ENCODE measurements at regions not wholly inside any gene's neighbourhood (a gene's known extent, or its start where the extent isn't known, plus 50 kb on each side); places are given as distances from the start of the nearest gene placed in this dataset.
"Not testable (repeated sequence)": the region's sequence is repeated elsewhere in the genome, so short reads cannot be mapped to it uniquely, and the experiment has no call there.

GRCh38 chr13:55534306-55534705 is 1606.4 kb upstream of the PRR20A start:
- FAIRE-seq = no peak

GRCh38 chr13:55538424-55538823 is 1602.3 kb upstream of the PRR20A start:
- FAIRE-seq = no peak

GRCh38 chr13:55543053-55543452 is 1597.7 kb upstream of the PRR20A start:
- FAIRE-seq = no peak

- no peak for FAIRE-seq
Measured at GRCh38 chr13:55550624-55551023, 1590.1 kb upstream of the PRR20A start.

- no peak for FAIRE-seq
Measured at GRCh38 chr13:55553701-55554100, 1587.0 kb upstream of the PRR20A start.

GRCh38 chr13:55554741-55555140 is 1586.0 kb upstream of the PRR20A start:
- FAIRE-seq = no peak

GRCh38 chr13:55560331-55560730 is 1580.4 kb upstream of the PRR20A start:
- no peak for FAIRE-seq

GRCh38 chr13:55563267-55563666 is 1577.5 kb upstream of the PRR20A start:
- FAIRE-seq = no peak

GRCh38 chr13:55566334-55566733 is 1574.4 kb upstream of the PRR20A start:
- no peak for FAIRE-seq

- FAIRE-seq = no peak
Measured at GRCh38 chr13:55566779-55567178, 1573.9 kb upstream of the PRR20A start.

GRCh38 chr13:55567721-55568625 is 1572.7 kb upstream of the PRR20A start:
- no peak for FAIRE-seq

- no peak for FAIRE-seq
Measured at GRCh38 chr13:55569082-55569481, 1571.6 kb upstream of the PRR20A start.

- no peak for FAIRE-seq
Measured at GRCh38 chr13:55569514-55569913, 1571.2 kb upstream of the PRR20A start.

GRCh38 chr13:55570371-55570770 is 1570.3 kb upstream of the PRR20A start:
- FAIRE-seq = no peak

GRCh38 chr13:55571237-55571867 is 1569.4 kb upstream of the PRR20A start:
- no peak for FAIRE-seq

- no peak for FAIRE-seq
Measured at GRCh38 chr13:55572408-55572807, 1568.3 kb upstream of the PRR20A start.

GRCh38 chr13:55572862-55573261 is 1567.9 kb upstream of the PRR20A start:
- no peak for FAIRE-seq

GRCh38 chr13:55573565-55573964 is 1567.2 kb upstream of the PRR20A start:
- FAIRE-seq = no peak

- no peak for FAIRE-seq
Measured at GRCh38 chr13:55576389-55576788, 1564.3 kb upstream of the PRR20A start.

GRCh38 chr13:55577082-55577846 is 1563.5 kb upstream of the PRR20A start:
- FAIRE-seq = no peak

GRCh38 chr13:55577847-55578210 is 1562.9 kb upstream of the PRR20A start:
- FAIRE-seq = no peak

GRCh38 chr13:55582294-55582693 is 1558.4 kb upstream of the PRR20A start:
- not testable (repeated sequence) for FAIRE-seq

- FAIRE-seq = no peak
Measured at GRCh38 chr13:55583953-55584593, 1556.6 kb upstream of the PRR20A start.

All from colon (tissue), 2 donors.